ENCODE measurements at regions not wholly inside any gene's neighbourhood (a gene's known extent, or its start where the extent isn't known, plus 50 kb on each side); places are given as distances from the start of the nearest gene placed in this dataset.

DNA sequence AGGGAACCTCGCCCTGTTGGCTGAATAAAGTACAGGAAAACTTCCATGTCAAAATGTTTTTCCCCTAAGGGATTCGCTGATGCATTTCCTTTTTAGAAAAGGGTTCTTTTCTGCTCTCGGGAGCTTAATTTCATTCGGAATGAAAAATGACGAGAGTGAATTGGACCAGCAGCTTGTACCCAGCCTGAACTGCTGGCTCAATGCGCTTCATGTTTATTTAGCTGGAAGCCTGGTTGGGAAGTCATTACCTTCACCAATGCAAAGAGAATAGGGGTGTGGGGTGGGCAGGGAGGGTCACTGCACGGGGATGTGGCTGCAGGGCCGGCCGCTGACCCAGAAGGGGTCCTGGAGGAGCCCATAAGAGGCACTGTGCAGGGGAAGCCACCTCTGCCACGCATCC is 207.7 kb downstream of the ENGASE start:
- no peak for DNase-seq (ENCODE audit: insufficient read length, low spot score)
- TF ChIP-seq, protein P1, sequence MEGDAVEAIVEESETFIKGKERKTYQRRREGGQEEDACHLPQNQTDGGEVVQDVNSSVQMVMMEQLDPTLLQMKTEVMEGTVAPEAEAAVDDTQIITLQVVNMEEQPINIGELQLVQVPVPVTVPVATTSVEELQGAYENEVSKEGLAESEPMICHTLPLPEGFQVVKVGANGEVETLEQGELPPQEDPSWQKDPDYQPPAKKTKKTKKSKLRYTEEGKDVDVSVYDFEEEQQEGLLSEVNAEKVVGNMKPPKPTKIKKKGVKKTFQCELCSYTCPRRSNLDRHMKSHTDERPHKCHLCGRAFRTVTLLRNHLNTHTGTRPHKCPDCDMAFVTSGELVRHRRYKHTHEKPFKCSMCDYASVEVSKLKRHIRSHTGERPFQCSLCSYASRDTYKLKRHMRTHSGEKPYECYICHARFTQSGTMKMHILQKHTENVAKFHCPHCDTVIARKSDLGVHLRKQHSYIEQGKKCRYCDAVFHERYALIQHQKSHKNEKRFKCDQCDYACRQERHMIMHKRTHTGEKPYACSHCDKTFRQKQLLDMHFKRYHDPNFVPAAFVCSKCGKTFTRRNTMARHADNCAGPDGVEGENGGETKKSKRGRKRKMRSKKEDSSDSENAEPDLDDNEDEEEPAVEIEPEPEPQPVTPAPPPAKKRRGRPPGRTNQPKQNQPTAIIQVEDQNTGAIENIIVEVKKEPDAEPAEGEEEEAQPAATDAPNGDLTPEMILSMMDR (IDR thresholded peaks at IDR 0.05; ENCODE audit: insufficient read depth, missing control alignments), result no peak
- FAIRE-seq, result no peak

DNA sequence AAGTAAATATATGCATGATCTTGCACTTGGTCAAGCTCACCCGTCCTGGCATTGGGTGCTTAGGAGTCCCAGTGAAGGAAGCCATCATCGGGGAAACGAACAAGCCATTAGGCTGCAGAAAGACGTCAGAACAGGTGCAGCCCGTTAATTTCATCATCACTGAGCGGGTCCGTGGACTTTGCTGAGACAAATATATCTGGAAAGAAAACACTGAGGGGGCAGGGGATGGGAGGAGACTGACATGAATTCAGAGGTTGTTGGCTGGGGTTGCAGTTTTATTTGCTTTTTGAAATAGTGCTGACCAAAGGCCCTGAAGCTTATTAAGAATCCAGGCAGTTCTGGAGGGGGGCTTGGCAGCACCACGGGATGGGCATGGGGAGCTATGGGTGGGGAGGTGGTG is 207.2 kb downstream of the ENGASE start:
- TF ChIP-seq, protein P1 (IDR thresholded peaks at IDR 0.05; ENCODE audit: insufficient read depth, missing control alignments), result no peak
- FAIRE-seq, result no peak
- DNase-seq (ENCODE audit: insufficient read length, low spot score), result no peak

DNA sequence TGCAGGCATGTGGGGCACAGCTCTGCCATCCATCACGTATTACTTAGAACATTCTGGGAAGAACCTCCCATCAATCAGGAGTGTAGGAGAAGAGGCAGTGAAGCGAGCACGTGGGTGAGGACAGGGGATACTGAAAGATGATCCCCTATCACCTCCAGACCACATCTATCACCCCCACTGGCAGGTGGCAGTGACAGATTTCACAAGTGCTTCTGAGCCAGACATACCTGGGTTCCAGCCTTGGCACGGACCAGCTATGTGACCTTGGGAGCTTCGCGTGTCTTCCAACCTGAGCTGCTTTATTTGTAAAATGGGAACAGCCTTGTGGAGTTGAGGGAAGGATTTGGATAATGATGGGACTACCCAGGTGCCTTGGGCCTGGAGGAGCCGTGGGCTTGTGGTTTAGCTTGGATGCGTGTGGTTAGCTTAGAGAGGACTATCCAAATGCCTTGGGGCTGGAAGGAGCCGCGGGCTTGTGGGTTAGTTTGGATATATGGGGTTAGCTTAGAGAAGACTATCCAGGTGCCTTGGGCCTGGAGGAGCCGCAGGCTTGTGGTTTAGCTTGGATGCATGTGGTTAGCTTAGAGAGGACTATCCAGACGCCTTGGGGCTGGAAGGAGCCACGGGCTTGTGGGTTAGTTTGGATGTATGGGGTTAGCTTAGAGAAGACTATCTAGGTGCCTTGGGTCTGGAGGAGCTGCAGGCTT is 206.4 kb downstream of the ENGASE start:
- TF ChIP-seq, protein P1 (IDR thresholded peaks at IDR 0.05; ENCODE audit: insufficient read depth, missing control alignments), result no peak
- no peak for FAIRE-seq

DNA sequence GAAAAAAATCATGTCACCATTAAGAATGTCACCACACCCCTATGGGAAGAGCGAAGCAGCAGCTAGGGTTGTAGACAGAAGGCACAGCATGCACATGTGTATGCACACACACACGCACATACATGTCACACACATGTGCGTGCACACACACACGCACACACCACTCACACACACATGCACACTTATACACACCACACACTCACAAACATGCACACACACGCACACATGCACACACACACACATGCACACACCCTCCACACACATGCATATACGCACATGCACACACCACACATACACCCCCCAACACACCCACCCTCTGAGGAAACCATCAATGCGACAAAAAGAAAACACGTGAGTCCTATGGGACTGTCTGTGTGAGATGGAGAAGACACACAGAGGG is 205.4 kb downstream of the ENGASE start:
- TF ChIP-seq, protein P1 (IDR thresholded peaks at IDR 0.05; ENCODE audit: insufficient read depth, missing control alignments), result no peak
- no peak for FAIRE-seq

More for the DNA sequence above, 206.4 kb downstream of the ENGASE start:
- DNase-seq (ENCODE audit: insufficient read length, low spot score), result no peak

DNA sequence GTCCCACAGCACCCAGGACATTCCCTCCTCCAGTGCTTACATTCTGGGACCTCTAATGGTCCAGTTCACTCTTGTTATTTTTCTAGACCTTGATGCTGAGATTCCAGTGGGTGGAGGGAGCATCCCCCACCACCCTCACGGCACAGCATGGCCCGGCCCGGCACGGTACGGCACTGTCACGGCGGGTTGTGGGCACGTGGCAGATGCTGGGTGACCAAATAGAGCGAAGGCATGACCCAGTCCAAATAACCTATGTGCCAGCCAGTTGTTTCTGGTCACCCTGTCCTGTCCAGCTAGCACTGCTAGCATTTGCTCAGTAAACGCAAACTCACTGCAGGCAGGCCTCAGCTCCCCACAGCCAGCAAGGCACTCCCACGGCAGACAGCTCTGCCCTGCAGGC is 204.7 kb downstream of the ENGASE start:
- DNase-seq (ENCODE audit: insufficient read length, low spot score), result no peak
- no peak for FAIRE-seq
- TF ChIP-seq, protein P1 (IDR thresholded peaks at IDR 0.05; ENCODE audit: insufficient read depth, missing control alignments), result no peak

More for the DNA sequence above, 205.4 kb downstream of the ENGASE start:
- no peak for DNase-seq (ENCODE audit: insufficient read length, low spot score)

DNA sequence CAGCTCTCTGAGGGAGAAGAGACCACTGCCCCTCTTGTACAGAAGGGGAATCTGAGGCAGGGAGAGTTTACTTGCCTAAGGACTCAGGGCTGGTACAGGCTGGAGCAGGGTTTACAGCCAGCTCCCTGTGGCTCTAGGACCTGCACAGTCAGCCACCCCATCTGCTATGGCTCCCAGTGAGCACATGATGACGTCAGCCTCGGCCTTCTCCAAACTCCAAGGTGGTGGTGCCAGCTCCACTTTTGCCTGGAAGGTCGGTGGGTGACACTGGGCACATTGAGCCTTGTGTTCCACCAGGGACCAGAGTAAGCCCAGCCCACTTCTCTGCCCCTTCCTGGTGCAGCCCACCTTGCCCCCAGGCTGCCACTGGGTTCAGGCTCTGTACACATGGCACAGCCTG is 202.2 kb downstream of the ENGASE start:
- TF ChIP-seq, protein P1 (IDR thresholded peaks at IDR 0.05; ENCODE audit: insufficient read depth, missing control alignments), result no peak
- DNase-seq (ENCODE audit: insufficient read length, low spot score) (no peak), FAIRE-seq (no peak)

DNA sequence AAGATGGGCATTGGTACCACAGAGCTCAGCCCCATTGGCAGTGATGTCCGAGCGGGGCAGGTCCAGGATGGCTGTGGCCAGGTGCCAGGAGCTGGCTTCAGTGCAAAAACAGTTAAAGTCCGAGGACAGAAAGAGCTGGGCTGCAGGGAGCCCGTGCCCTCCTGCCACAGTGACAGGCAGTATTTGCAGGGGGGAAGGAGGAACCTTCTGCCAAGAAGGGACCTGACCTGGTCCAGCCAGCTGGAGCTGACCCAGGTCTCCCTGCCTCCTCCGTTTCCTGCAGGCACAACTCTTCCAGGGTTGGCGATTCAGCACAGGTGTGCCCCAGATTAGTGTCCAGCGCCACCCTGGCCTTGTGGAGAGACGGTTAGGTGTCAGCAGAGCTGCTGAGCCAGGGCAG is 199.0 kb downstream of the ENGASE start:
- FAIRE-seq (no peak), DNase-seq (ENCODE audit: insufficient read length, low spot score) (no peak)
- TF ChIP-seq, protein P1 (IDR thresholded peaks at IDR 0.05; ENCODE audit: insufficient read depth, missing control alignments), result no peak
